H9 (cell line): ENCODE measurements at regions not wholly inside any gene's neighbourhood (a gene's known extent, or its start where the extent isn't known, plus 50 kb on each side); places are given as distances from the start of the nearest gene placed in this dataset.

Source experiments
- DNase-seq: peaks from one replicate; pipeline ENCODE4 v3.0.0-alpha.2; 2017
- H2AFZ ChIP-seq: one replicate; pipeline ENCODE4 v1.6.1; 2013; ENCODE audit warnings: mild to moderate bottlenecking, low read length, control low read depth, moderate library complexity
- H2AK5ac ChIP-seq: 2 replicates; pipeline ENCODE4 v1.6.1; 2013; ENCODE audit warnings: low read length, control low read depth, mixed read lengths; ENCODE audit not compliant: insufficient read length
- H2BK120ac ChIP-seq: one replicate; pipeline ENCODE4 v1.6.1; 2013; ENCODE audit warnings: low read depth, mild to moderate bottlenecking, low read length, control low read depth, inconsistent platforms; ENCODE audit not compliant: poor library complexity, severe bottlenecking
- H2BK12ac ChIP-seq: 2 replicates; pipeline ENCODE4 v1.6.1; 2013; ENCODE audit warnings: low read length, control low read depth, mixed read lengths, low read depth; ENCODE audit not compliant: insufficient read length
- H2BK15ac ChIP-seq: 2 replicates; pipeline ENCODE4 v1.6.1; 2013; ENCODE audit warnings: low read depth, low read length, control low read depth
- H2BK20ac ChIP-seq: one replicate; pipeline ENCODE4 v1.6.1; 2013; ENCODE audit warnings: low read depth, mild to moderate bottlenecking, low read length, control low read depth, inconsistent platforms; ENCODE audit not compliant: poor library complexity, severe bottlenecking
- H2BK5ac ChIP-seq: 2 replicates; pipeline ENCODE4 v1.6.1; 2013; ENCODE audit warnings: low read length, control low read depth, mixed read lengths; ENCODE audit not compliant: insufficient read length
- H3K14ac ChIP-seq: 2 replicates; pipeline ENCODE4 v1.6.1; 2013; ENCODE audit warnings: low read length, control low read depth; ENCODE audit not compliant: insufficient read depth
- H3K18ac ChIP-seq: 2 replicates; pipeline ENCODE4 v1.6.1; 2013; ENCODE audit warnings: low read depth, mild to moderate bottlenecking, mixed read lengths, low read length, control low read depth; ENCODE audit not compliant: insufficient read length
- H3K23ac ChIP-seq: 2 replicates; pipeline ENCODE4 v1.6.1; 2013; ENCODE audit warnings: low read length, control low read depth, mixed read lengths, low read depth; ENCODE audit not compliant: insufficient read length
- H3K23me2 ChIP-seq: 2 replicates; pipeline ENCODE4 v1.6.1; 2013; ENCODE audit warnings: low read depth, mild to moderate bottlenecking, mixed read lengths, low read length, control low read depth; ENCODE audit not compliant: insufficient read length, poor library complexity, severe bottlenecking
- H3K27ac ChIP-seq: 2 replicates; pipeline ENCODE4 v1.5.1; 2013; ENCODE audit warnings: low read length, control low read depth, mixed read lengths, low read depth; ENCODE audit not compliant: insufficient read length
- H3K27me3 ChIP-seq: 2 replicates; pipeline ENCODE4 v1.6.1; 2013; ENCODE audit warnings: low read length, control low read depth, inconsistent platforms; ENCODE audit not compliant: insufficient read depth
- H3K4ac ChIP-seq: 2 replicates; pipeline ENCODE4 v1.6.1; 2013; ENCODE audit warnings: low read depth, mild to moderate bottlenecking, control low read depth, inconsistent platforms, low read length, moderate library complexity
- H3K4me1 ChIP-seq: 2 replicates; pipeline ENCODE4 v1.6.1; 2013; ENCODE audit warnings: low read length, control low read depth, inconsistent platforms; ENCODE audit not compliant: insufficient read depth
- H3K4me2 ChIP-seq: 2 replicates; pipeline ENCODE4 v1.6.1; 2013; ENCODE audit warnings: low read length, control low read depth, mixed read lengths; ENCODE audit not compliant: insufficient read length, insufficient read depth
- H3K56ac ChIP-seq: 2 replicates; pipeline ENCODE4 v1.6.1; 2013; ENCODE audit warnings: low read depth, mild to moderate bottlenecking, mixed read lengths, low read length, control low read depth; ENCODE audit not compliant: insufficient read length
- H3K79me1 ChIP-seq: 2 replicates; pipeline ENCODE4 v1.6.1; 2013; ENCODE audit warnings: low read depth, mild to moderate bottlenecking, moderate library complexity, low read length, control low read depth, inconsistent platforms; ENCODE audit not compliant: insufficient read depth, poor library complexity, severe bottlenecking
- H3K79me2 ChIP-seq: 2 replicates; pipeline ENCODE4 v1.6.1; 2013; ENCODE audit warnings: low read length, control low read depth, inconsistent platforms; ENCODE audit not compliant: insufficient read depth
- H3K9ac ChIP-seq: 2 replicates; pipeline ENCODE4 v1.6.1; 2013; ENCODE audit warnings: low read length, control low read depth, mixed read lengths; ENCODE audit not compliant: insufficient read length; ENCODE audit errors: extremely low read depth
- H3K9me3 ChIP-seq: one replicate; pipeline ENCODE4 v1.6.1; 2013; ENCODE audit warnings: low read depth, low read length, inconsistent platforms; ENCODE audit not compliant: control insufficient read depth
- H3T11ph ChIP-seq: one replicate; pipeline ENCODE4 v1.6.1; 2013; ENCODE audit warnings: mild to moderate bottlenecking, low read length, control low read depth, inconsistent platforms
- H4K20me1 ChIP-seq: one replicate; pipeline ENCODE4 v1.6.1; 2013; ENCODE audit not compliant: control insufficient read depth, insufficient read length, insufficient read depth
- H4K5ac ChIP-seq: 2 replicates; pipeline ENCODE4 v1.6.1; 2013; ENCODE audit warnings: low read depth, mild to moderate bottlenecking, mixed read lengths, low read length, control low read depth; ENCODE audit not compliant: insufficient read length
- H4K8ac ChIP-seq: replicated peaks from 2 replicates; pipeline ENCODE4 v1.6.1; 2013; ENCODE audit warnings: low read length, control low read depth, mixed read lengths, low read depth; ENCODE audit not compliant: insufficient read length
- H4K91ac ChIP-seq: 2 replicates; pipeline ENCODE4 v1.6.1; 2013; ENCODE audit warnings: low read depth, mild to moderate bottlenecking, moderate library complexity, mixed read lengths, low read length, control low read depth; ENCODE audit not compliant: insufficient read length
- H3K27ac Mint-ChIP-seq, 3 experiments: 2 replicates in 2 of 3; 3 replicates in 1 of 3; pipeline ENCODE4 v1.8.0; 2020 to 2021; ENCODE audit warnings: mixed read lengths in 3 of 3, mild to moderate bottlenecking in 1 of 3, moderate library complexity in 1 of 3
- H3K27me3 Mint-ChIP-seq: 2 replicates; pipeline ENCODE4 v1.8.0; 2021; ENCODE audit warnings: low read depth, mild to moderate bottlenecking, moderate library complexity, mixed read lengths
- H3K36me3 Mint-ChIP-seq, 3 experiments: 2 replicates in 2 of 3; 3 replicates in 1 of 3; pipeline ENCODE4 v1.8.0; 2020 to 2021; ENCODE audit warnings: low read depth in 3 of 3, mixed read lengths in 3 of 3; ENCODE audit not compliant: insufficient read depth in 1 of 3
- H3K4me1 Mint-ChIP-seq, 2 experiments: 2 replicates each; pipeline ENCODE4 v1.8.0; 2020; ENCODE audit warnings: mixed read lengths in 2 of 2
- H3K4me3 Mint-ChIP-seq, 2 experiments: 2 replicates in 1 of 2; 3 replicates in 1 of 2; pipeline ENCODE4 v1.8.0; 2020 to 2021; ENCODE audit warnings: mild to moderate bottlenecking in 2 of 2, mixed read lengths in 2 of 2, moderate library complexity in 1 of 2
- H3K9me3 Mint-ChIP-seq, 2 experiments: 2 replicates in 1 of 2; 3 replicates in 1 of 2; pipeline ENCODE4 v1.8.0; 2020; ENCODE audit warnings: mild to moderate bottlenecking in 2 of 2, mixed read lengths in 2 of 2, moderate library complexity in 1 of 2
- WGBS: extraction: QIAGEN DNeasy Blood & Tissue Kit; methylation state at CpG from one replicate; pipeline ENCODE4 v1.1.7; 2013; ENCODE audit warnings: missing lambda C conversion rate, low lambda C conversion rate, mixed read lengths; ENCODE audit not compliant: insufficient read length; ENCODE audit errors: extremely low coverage; 5-methylcytosine and 5-hydroxymethylcytosine counted together
- TF ChIP-seq, protein P1 (sequence below): fragments of 200-600 bp; sonication (generic); conservative IDR thresholded peaks from 3 replicates; pipeline ENCODE4 v1.8.0; 2021; ENCODE audit warnings: antibody characterized with exemption, mild to moderate bottlenecking

GRCh38 chr2:238557936-238558335, 131.2 kb downstream of the ASB1 start:
- Histone ChIP-seq H3K4me1 (no peaks in the 10 kb centered on the region), H3K4ac (no peak overlapping the region), H3K56ac (no peak overlapping the region), H3T11ph (no peak overlapping the region), H3K9me3 (no peaks in the 10 kb centered on the region), H3K14ac (no peak overlapping the region), H3K27ac (no peak overlapping the region), H3K18ac (no peak overlapping the region), H2BK20ac (no peak overlapping the region), H3K9ac (no peak overlapping the region), H2BK120ac (no peak overlapping the region), H2AFZ (no peak overlapping the region), H3K27me3 (no peaks in the 10 kb centered on the region), H3K4me2 (no peak overlapping the region), H3K23me2 (no peaks in the 10 kb centered on the region), H3K79me1 (no peaks in the 10 kb centered on the region), H2BK15ac (no peak overlapping the region), H2BK5ac (no peak overlapping the region), H3K23ac (no peak overlapping the region), H4K91ac (no peak overlapping the region), H2AK5ac (no peak overlapping the region), H4K8ac (no peak overlapping the region), H4K20me1 (no peaks in the 10 kb centered on the region), H4K5ac (no peak overlapping the region), H3K79me2 (no peaks in the 10 kb centered on the region), H2BK12ac (no peak overlapping the region)
- peaks cover 0 to 3% of the 10 kb centered on the region in 2 experiments; a peak in 2 of 5 replicates for H3K9me3 Mint-ChIP-seq
- no peaks in the 10 kb centered on the region for H3K36me3 Mint-ChIP-seq
- H3K27ac Mint-ChIP-seq, result no peak overlapping the region
- H3K27me3 Mint-ChIP-seq, result peaks cover 3% of the 10 kb centered on the region
- no CpG with 5 or more reads among the region's 11 CpGs for WGBS
- no peak overlapping the region for H3K4me3 Mint-ChIP-seq
- TF ChIP-seq, protein P1, sequence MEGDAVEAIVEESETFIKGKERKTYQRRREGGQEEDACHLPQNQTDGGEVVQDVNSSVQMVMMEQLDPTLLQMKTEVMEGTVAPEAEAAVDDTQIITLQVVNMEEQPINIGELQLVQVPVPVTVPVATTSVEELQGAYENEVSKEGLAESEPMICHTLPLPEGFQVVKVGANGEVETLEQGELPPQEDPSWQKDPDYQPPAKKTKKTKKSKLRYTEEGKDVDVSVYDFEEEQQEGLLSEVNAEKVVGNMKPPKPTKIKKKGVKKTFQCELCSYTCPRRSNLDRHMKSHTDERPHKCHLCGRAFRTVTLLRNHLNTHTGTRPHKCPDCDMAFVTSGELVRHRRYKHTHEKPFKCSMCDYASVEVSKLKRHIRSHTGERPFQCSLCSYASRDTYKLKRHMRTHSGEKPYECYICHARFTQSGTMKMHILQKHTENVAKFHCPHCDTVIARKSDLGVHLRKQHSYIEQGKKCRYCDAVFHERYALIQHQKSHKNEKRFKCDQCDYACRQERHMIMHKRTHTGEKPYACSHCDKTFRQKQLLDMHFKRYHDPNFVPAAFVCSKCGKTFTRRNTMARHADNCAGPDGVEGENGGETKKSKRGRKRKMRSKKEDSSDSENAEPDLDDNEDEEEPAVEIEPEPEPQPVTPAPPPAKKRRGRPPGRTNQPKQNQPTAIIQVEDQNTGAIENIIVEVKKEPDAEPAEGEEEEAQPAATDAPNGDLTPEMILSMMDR, result no peak
- DNase-seq, result no peak
- H3K4me1 Mint-ChIP-seq, result peaks cover 10 to 14% of the 10 kb centered on the region in 2 experiments
